Activated CD4-positive, alpha-beta T cell treated with anti-CD3 and anti-CD28 coated beads for 36 hours (primary cell): ENCODE measurements at regions not wholly inside any gene's neighbourhood (a gene's known extent, or its start where the extent isn't known, plus 50 kb on each side); places are given as distances from the start of the nearest gene placed in this dataset.
"Not testable (repeated sequence)": the region's sequence is repeated elsewhere in the genome, so short reads cannot be mapped to it uniquely, and the experiment has no call there.

Source experiments
- ATAC-seq: fragments of 200-7000 bp; cut with Tn5 transposase; one replicate; pipeline ENCODE4 v1.10.0; 2021; ENCODE audit warnings: mild to moderate bottlenecking, moderate library complexity
- CTCF ChIA-PET: fragments of 350-600 bp; sonication (Branson Sonifier 250); formaldehyde crosslinking; loops from one replicate; lab custom pipeline; 2021; ENCODE audit warnings: antibody characterized with exemption; lab: Charles Lee
- POLR2A ChIA-PET: fragments of 350-600 bp; sonication (Branson Sonifier 250); formaldehyde crosslinking; loops from one replicate; lab custom pipeline; 2021; ENCODE audit warnings: antibody characterized with exemption, inconsistent platforms; lab: Charles Lee
- DNase-seq: peaks from one replicate; pipeline ENCODE4 v3.0.0-alpha.2; 2020
- H3K27ac Mint-ChIP-seq: one replicate; pipeline ENCODE4 v1.8.0; 2021; ENCODE audit warnings: mixed read lengths
- H3K27me3 Mint-ChIP-seq: one replicate; pipeline ENCODE4 v1.8.0; 2021; ENCODE audit warnings: mixed read lengths
- H3K36me3 Mint-ChIP-seq: one replicate; pipeline ENCODE4 v1.8.0; 2021; ENCODE audit warnings: low read depth, mixed read lengths
- H3K4me1 Mint-ChIP-seq: one replicate; pipeline ENCODE4 v1.8.0; 2021; ENCODE audit warnings: mixed read lengths
- H3K4me3 Mint-ChIP-seq: one replicate; pipeline ENCODE4 v1.8.0; 2021; ENCODE audit warnings: mild to moderate bottlenecking, moderate library complexity, mixed read lengths
- H3K9me3 Mint-ChIP-seq: one replicate; pipeline ENCODE4 v1.8.0; 2021; ENCODE audit warnings: low read depth, mixed read lengths
- intact Hi-C, 2 experiments: fragments of 100-400 bp; cut with DNase I in 1 of 2; cut with micrococcal nuclease in 1 of 2; formaldehyde crosslinking; loops; one replicate each; pipeline versions ENCODE4 v1.14.2 to v1.15.1; 2022 to 2024; cut with DNase I, micrococcal nuclease

DNA sequence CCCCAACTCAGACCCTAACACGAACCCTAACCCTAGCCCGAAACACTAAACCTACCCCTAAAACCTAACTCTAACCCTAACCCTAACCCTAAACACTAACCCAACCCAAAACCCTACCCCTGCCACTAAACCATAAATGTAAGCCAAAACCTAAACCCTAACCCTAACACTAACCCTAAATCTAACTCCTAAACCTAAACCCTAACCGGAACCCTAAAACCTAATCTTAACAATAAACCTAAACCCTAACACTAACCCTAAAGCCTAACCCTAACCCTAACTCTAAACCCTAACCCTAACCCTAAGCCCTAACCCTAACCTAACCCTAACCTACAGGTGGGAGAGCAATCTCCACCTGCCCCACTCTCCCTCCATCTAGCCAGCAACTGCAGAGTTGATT, 152.3 kb downstream of the OR4M2 start:
- Mint-ChIP-seq H3K4me3 (no peak overlapping the region), H3K9me3 (peaks cover 7% of the 10 kb centered on the region), H3K27ac (no peak overlapping the region), H3K27me3 (no peaks in the 10 kb centered on the region), H3K36me3 (no peaks in the 10 kb centered on the region), H3K4me1 (no peaks in the 10 kb centered on the region)
- no peak for DNase-seq
- no peak for ATAC-seq
- ChIA-PET CTCF (no interaction called here), POLR2A (no interaction called here)
- intact Hi-C loops: loop anchor here in 1 of 2 experiments (2.0 kb wide), 1 partner anchor 22 kb away; no protein-coding TSS in a partner anchor

DNA sequence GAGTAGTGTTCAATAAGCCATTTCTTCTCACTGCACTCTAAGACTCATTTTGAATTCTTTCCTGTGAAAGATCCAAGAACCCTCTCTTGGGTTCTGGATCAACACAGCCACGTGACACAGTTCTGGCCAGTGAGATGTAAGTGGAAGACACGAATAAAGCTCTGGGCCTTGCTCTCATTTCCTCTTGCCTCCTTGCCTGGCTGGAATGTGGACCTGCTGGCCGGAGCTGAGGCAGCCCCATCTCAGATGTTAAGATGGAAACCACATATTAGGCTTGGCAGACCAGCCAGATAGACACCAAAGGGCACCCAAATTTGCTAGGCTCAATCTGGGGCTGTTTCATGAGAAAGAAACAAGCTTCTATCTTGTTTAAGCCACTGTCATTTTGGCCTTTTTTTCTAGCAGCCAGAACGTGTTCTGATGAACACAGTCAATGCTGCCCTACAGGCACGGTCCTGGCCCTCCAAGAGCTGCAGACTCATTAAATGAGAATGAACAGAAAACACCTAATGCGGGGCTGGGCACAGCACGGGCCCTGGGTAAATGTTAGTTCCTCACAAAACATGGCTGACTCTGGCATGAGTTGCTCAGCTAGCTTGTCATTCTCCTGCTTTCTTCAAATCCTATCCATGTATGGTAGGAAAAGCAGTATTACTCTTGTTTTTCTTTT, 155.1 kb downstream of the OR4M2 start:
- DNase-seq, H3K27me3 Mint-ChIP-seq, H3K9me3 Mint-ChIP-seq, H3K4me3 Mint-ChIP-seq, H3K27ac Mint-ChIP-seq, ATAC-seq, POLR2A ChIA-PET, H3K36me3 Mint-ChIP-seq, H3K4me1 Mint-ChIP-seq: not testable (repeated sequence)
- intact Hi-C loops: loop anchor here in 1 of 2 experiments (1.0 kb wide), 1 partner anchor 9 kb away; no protein-coding TSS in a partner anchor
- CTCF ChIA-PET: interaction anchor here (1.4 to 2.3 kb wide), 5 partner anchors 10 to 26 kb away, joined by 4 to 14 read pairs (median 6); no protein-coding TSS in a partner anchor

DNA sequence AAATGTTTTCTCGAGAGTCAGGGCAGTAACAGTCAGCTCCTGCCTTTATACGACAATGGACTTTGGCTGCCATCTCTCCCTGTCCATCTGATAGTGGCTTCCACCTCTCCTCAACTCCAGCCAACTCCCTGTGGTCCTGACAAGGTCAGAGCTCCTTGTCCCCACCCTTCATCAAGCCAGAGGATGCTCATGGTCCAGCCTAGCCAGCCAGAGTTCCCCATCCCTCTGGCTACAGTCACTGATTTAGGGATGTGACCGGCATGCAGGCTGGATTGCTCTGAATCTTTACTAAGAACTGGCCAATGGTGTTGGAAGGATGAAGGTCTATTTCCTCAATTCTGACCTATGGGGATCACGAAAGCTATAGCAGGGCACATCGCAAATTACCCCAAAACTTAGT, 156.1 kb downstream of the OR4M2 start:
- no peak for ATAC-seq
- Mint-ChIP-seq H3K27ac (no peak overlapping the region), H3K36me3 (no peaks in the 10 kb centered on the region), H3K9me3 (peaks cover 7% of the 10 kb centered on the region), H3K4me3 (no peak overlapping the region), H3K27me3 (peaks cover 3% of the 10 kb centered on the region), H3K4me1 (peaks cover 9% of the 10 kb centered on the region)
- intact Hi-C loops: no loop called here
- ChIA-PET POLR2A (no interaction called here), CTCF (interaction anchor here (0.6 to 2.3 kb wide), 7 partner anchors 11 to 575 kb away, joined by 3 to 14 read pairs (median 6); no protein-coding TSS in a partner anchor)
- no peak for DNase-seq

DNA sequence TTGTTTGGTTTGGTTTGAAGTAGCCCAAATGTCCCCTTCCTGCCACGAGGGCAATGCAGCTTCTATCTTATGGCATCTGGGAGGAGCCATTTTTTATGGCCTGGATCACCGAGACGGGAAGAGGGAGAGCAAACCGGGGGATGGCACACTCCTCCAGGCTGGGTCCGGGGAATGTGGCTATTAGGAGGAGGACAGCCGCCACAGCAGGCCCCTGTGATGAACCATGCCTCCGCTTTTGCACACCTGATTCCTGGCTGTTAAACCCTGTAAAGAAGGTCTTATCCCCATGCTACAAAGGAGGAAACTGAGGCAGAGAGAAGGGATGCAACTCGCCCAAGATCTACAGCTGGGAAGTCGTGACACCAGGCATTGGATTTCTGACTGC, 157.6 kb downstream of the OR4M2 start:
- DNase-seq (no peak), ATAC-seq (no peak)
- H3K27ac Mint-ChIP-seq: peak overlapping the region; percentile 6
- intact Hi-C loops: loop anchor here in 1 of 2 experiments (2.0 kb wide), 2 partner anchors 17 to 31 kb away; no protein-coding TSS in a partner anchor
- peaks cover 4% of the 10 kb centered on the region for H3K9me3 Mint-ChIP-seq
- peaks cover 9% of the 10 kb centered on the region for H3K4me1 Mint-ChIP-seq
- POLR2A ChIA-PET: no interaction called here
- CTCF ChIA-PET: interaction anchor here (1.1 to 1.9 kb wide), 3 partner anchors 12 to 1865 kb away, joined by 3 to 7 read pairs (median 3); no protein-coding TSS in a partner anchor
- no peak overlapping the region for H3K4me3 Mint-ChIP-seq
- no peaks in the 10 kb centered on the region for H3K36me3 Mint-ChIP-seq
- H3K27me3 Mint-ChIP-seq: peaks cover 3% of the 10 kb centered on the region

DNA sequence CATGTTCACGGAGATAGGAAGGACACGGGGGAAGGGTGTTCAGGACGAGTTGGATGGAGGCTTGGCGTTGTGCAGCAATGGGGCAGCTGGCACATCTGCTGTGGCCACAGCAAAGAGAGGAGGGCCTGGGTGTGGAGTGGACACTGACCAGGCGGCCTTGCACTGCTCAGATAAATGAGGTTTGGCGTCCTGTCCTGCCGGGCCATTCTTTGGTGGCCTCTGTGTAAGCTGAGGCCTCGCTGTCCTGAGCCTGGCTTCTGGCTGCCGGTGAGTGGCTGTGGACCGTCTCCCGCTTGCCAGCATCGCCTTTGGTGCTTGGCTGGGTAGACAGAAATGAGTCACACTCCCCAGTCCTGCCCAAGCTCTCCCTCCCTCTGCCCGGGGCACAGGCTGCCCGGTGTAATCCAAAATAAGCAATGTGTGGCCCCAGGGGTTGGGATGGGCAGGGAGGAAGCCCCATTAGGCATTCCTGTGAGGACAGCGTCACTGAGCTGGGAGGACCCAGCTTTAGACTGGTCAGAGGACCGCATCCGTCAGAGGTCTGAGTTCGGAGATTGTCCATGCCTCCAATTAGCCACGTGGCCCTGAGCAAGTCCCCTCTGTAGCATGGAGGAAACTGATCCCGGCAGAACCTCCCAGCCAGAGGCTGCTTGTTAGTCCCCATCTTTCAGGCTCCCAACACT, 158.1 kb downstream of the OR4M2 start:
- H3K27me3 Mint-ChIP-seq, H3K9me3 Mint-ChIP-seq, DNase-seq, H3K4me3 Mint-ChIP-seq, POLR2A ChIA-PET, CTCF ChIA-PET, ATAC-seq, H3K4me1 Mint-ChIP-seq, H3K36me3 Mint-ChIP-seq, H3K27ac Mint-ChIP-seq: not testable (repeated sequence)
- intact Hi-C loops: loop anchor here in 1 of 2 experiments (2.0 kb wide), 2 partner anchors 16 to 30 kb away; no protein-coding TSS in a partner anchor

DNA sequence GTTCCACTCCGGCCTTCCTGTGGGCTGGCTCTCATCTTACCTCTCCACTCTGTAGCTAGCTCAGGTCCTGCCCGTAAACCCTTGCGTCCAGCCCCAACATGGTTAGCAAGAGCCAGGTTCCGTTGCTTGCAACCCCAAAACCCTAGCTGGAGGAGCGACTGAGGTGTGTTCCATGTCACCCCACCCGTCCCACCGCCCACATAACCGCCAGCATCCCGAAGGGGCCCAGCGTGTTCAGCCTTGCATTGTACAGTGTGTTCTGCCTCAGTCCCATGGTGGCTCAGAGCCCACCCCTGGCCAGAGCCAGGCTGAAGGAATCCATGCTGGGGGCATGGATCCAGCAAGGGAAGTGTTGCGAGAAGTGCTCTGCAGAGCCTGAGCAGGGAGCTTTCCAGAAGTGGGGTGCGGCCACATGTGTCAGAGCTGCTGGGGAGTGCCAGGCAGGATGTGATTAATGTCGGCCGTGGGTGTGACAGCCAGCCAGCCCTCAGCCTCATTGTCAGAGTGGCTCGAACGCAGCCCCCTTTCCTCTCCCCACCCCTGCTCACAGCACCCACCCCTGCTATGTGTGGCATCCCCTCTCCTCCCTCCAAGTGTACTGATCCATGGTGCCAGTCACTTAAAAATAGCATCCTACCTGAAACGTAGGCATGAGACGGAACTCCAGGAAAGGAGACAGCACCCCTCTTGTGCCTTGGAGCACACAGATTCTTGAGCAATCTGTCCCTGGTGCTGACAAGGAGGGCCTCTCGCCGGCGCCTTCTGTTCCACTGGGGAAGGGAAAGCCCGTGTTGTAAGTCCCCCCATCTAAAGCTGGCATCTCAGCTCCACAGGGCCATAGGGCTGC, 158.9 kb downstream of the OR4M2 start:
- H3K36me3 Mint-ChIP-seq, H3K9me3 Mint-ChIP-seq, H3K4me3 Mint-ChIP-seq, CTCF ChIA-PET, H3K27me3 Mint-ChIP-seq, H3K4me1 Mint-ChIP-seq, DNase-seq, H3K27ac Mint-ChIP-seq: not testable (repeated sequence)
- peak; percentile 90 for ATAC-seq
- intact Hi-C loops: loop anchor here in 1 of 2 experiments (2.0 kb wide), 2 partner anchors 16 to 30 kb away; no protein-coding TSS in a partner anchor
- POLR2A ChIA-PET: interaction anchor here (0.6 kb wide), 1 partner anchor 1866 kb away, joined by 3 read pairs; no protein-coding TSS in a partner anchor

DNA sequence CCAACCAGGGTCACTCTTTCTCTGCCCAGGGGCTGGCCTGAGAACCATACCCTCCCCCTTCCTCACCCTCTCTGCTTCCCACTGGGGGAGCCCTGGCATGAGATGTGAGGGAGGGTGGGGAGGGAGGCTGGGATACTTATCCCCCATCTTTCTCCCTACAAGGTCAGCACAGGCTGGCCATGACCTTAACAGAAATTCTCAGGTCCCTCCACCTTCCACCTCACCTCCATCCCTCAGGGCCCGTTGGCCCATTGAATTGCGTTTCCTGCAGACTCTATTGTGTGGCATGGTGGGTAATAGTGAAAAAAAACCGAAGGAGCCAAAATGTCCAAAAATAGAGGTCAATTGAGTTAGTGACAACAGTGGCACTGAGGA, 159.5 kb downstream of the OR4M2 start:
- ATAC-seq (no peak), DNase-seq (no peak)
- no peaks in the 10 kb centered on the region for H3K36me3 Mint-ChIP-seq
- no peak overlapping the region for H3K4me3 Mint-ChIP-seq
- POLR2A ChIA-PET: no interaction called here
- H3K27me3 Mint-ChIP-seq: peaks cover 10% of the 10 kb centered on the region
- peak overlapping the region; percentile 15 for H3K27ac Mint-ChIP-seq
- peaks cover 9% of the 10 kb centered on the region for H3K4me1 Mint-ChIP-seq
- intact Hi-C loops: loop anchor here (1.0 to 2.0 kb wide), 3 partner anchors 15 to 29 kb away; no protein-coding TSS in a partner anchor
- H3K9me3 Mint-ChIP-seq: peaks cover 3% of the 10 kb centered on the region
- CTCF ChIA-PET: no interaction called here

DNA sequence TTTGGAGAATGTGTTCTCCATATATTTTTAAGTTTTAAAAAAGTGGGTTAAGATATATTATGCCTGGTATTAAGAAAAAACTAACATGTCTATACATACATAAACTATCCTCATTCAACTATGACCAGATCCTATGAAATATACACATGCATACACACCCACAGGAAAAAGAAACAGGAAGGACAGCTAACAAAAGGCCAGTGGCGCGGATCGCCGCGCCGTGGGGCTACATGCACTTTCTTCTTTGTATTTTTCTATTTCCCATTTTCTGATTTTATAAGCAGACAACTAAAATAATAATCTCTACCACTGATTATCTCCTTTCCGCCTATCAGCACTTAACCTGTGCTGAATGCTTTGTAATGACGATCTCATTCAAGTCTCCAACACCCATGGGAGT, 160.1 kb downstream of the OR4M2 start:
- ATAC-seq (no peak), DNase-seq (no peak)
- no peak overlapping the region for H3K4me3 Mint-ChIP-seq
- no peaks in the 10 kb centered on the region for H3K9me3 Mint-ChIP-seq
- intact Hi-C loops: loop anchor here (1.0 to 2.0 kb wide), 2 partner anchors 14 to 16 kb away; no protein-coding TSS in a partner anchor
- H3K4me1 Mint-ChIP-seq: peaks cover 9% of the 10 kb centered on the region
- H3K36me3 Mint-ChIP-seq: no peaks in the 10 kb centered on the region
- H3K27ac Mint-ChIP-seq: no peak overlapping the region
- H3K27me3 Mint-ChIP-seq: peaks cover 10% of the 10 kb centered on the region
- CTCF ChIA-PET: interaction anchor here (1.6 kb wide), 1 partner anchor 12 kb away, joined by 6 read pairs; no protein-coding TSS in a partner anchor
- POLR2A ChIA-PET: no interaction called here

DNA sequence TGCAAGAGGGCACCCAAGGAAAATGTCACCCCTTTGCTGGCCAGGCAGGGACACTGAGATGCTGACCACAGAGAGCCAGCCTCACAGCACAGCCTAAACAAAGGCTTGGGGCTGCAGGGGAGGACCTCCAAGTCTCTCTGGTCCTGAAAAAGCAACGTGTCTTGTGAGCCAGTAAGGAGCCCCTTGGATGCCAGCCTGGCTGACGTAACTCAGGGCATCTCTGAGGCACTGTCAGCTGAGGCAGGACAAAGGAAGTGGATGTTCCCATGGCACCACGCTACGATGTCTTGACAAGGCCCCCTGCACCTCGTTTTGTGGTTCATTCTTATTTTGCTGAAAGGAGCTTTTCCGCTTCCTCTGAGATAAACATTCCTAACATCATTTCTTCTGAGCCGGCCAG, 160.7 kb downstream of the OR4M2 start:
- Mint-ChIP-seq H3K4me1 (peaks cover 9% of the 10 kb centered on the region), H3K27me3 (peaks cover 10% of the 10 kb centered on the region), H3K27ac (no peak overlapping the region), H3K4me3 (no peak overlapping the region), H3K9me3 (no peaks in the 10 kb centered on the region), H3K36me3 (no peaks in the 10 kb centered on the region)
- ATAC-seq (no peak), DNase-seq (no peak)
- ChIA-PET CTCF (interaction anchor here (1.6 kb wide), 1 partner anchor 11 kb away, joined by 6 read pairs; no protein-coding TSS in a partner anchor), POLR2A (no interaction called here)
- intact Hi-C loops: loop anchor here (1.0 to 2.0 kb wide), 3 partner anchors 8 to 17 kb away; no protein-coding TSS in a partner anchor

DNA sequence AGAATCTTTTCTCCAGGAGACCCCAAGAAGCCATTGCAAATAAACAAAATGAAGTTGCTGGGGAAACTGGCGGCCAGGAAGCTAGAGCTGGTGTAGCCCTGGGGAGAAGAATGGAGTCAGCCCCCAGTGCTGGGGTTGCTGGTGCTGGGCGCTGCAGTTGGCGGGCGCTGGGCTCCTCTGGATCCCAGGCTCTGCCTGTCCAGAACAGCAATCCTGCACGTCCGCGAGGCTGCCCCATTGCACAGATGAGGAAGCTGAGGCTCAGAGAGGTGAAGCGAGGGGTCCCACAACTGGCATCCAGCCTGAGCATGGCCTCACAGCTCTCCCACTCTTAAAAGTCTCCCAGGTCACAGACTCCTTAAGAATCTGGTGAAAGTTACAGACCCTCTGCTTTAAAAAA, 161.1 kb downstream of the OR4M2 start:
- Mint-ChIP-seq H3K27me3 (peaks cover 12% of the 10 kb centered on the region), H3K4me1 (peaks cover 9% of the 10 kb centered on the region), H3K4me3 (no peak overlapping the region), H3K27ac (no peak overlapping the region), H3K36me3 (no peaks in the 10 kb centered on the region), H3K9me3 (peaks cover 2% of the 10 kb centered on the region)
- intact Hi-C loops: loop anchor here (1.0 to 2.0 kb wide), 2 partner anchors 8 to 13 kb away; no protein-coding TSS in a partner anchor
- ATAC-seq (no peak), DNase-seq (no peak)
- ChIA-PET POLR2A (no interaction called here), CTCF (interaction anchor here (1.6 kb wide), 1 partner anchor 11 kb away, joined by 6 read pairs; no protein-coding TSS in a partner anchor)

DNA sequence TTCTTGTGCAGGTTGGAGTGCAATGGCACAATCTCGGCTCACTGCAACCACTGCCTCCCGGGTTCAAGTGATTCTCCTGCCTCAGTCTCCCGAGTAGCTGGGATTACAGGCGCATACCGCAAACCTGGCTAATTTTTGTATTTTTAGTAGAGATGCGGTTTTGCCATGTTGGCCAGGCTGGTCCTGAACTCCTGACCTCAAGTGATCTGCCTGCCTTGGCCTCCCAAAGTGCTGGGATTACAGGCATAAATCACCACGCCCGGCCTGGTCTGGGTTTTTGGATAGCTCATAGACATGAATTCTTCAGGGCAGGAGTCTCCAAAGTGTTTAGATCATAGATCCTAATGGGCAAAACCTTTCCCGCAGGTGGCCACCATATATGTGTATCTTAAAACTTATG, 162.0 kb downstream of the OR4M2 start:
- H3K27ac Mint-ChIP-seq, DNase-seq, intact Hi-C loops, H3K4me3 Mint-ChIP-seq, CTCF ChIA-PET, H3K36me3 Mint-ChIP-seq, H3K4me1 Mint-ChIP-seq, ATAC-seq, H3K9me3 Mint-ChIP-seq, POLR2A ChIA-PET: not testable (repeated sequence)
- H3K27me3 Mint-ChIP-seq: peaks cover 13% of the 10 kb centered on the region
